Superior temporal gyrus (tissue), 1 donor: ENCODE measurements at regions not wholly inside any gene's neighbourhood (a gene's known extent, or its start where the extent isn't known, plus 50 kb on each side); places are given as distances from the start of the nearest gene placed in this dataset.
"Not testable (repeated sequence)": the region's sequence is repeated elsewhere in the genome, so short reads cannot be mapped to it uniquely, and the experiment has no call there.

Experiments used
- DNase-seq: peaks from one replicate; pipeline ENCODE4 v3.0.0-alpha.2; 2016; ENCODE audit errors: extremely low spot score

DNA sequence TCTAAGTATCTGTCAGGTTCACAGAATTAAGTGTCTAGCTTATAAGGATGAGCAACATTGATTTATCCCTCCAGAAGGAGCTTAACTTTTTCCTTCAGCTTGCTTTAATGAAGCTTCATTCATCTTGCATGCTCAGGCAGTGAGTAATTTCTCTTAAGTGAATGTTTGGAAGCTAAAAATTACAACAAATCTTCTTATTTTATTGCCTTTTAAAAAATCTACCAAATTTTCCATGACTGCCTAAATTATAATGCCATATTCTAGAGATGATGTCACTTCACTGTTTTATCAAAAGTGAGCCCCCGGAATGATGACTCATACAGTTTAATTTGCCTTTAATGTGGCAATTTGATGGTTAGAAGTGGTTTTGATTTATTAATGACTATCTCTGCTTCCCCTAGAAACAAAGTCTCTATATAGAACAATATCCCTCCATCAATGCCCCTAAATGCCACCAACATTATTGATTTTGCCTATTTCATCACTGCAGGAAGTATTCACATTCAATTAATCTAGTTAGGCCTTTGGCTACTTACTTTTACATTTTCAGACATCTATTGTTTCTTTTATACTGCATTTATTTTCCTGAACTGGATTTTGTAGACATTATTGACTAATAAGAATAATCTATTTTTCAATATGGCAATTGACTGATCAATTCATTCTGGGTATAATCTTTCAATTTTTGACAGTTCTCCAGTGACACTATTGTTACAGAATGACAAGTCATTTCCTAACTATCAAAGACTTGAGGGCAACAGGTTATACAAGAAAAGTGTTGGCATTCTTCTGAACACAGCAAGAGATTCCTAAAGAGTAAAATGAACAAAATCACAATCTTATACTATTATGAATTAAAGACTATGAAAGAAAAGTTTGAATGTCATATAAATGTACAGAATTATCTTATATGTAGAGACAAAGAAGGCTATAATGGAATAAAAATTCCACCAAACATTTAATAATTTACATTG lies 139.3 kb upstream of the ODAD2 start:
- no peak for DNase-seq

DNA sequence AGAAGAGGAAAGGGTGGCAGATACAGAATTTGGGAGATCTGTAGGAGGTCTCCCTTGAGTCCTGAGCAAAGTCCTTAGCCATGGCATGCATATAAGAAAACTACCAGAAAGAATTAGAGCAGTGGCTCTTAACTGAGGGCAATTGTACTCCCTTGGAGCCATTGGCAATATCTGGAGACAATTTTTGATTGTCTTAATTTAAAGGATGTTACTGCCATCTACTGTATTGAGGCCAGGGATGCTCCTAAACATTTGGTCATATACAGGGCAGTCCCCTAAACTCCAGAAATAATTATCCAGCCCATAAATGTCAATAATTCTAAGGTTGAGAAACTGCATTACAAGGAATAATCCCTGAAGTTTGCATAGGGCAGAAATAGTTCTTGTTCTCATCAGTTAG lies 136.4 kb upstream of the ODAD2 start:
- DNase-seq: no peak

DNA sequence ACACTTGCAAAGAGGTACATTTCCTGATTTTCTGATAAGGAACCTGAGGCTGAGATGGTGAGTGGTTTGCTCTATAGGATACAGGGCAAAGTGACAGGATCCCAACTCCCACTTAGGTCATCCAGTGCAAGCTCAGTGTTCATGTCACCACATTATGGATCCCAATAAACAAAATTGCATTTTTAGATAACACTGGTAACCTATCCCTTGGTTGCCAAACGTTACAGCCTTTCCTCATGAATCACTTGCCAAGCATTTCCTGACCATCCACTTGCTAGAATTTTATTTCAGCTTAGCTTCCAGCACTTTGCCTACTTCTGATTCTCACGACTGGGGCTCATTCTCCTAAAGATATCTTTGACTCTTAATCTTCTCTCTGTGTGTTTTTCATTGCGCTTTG lies 131.4 kb upstream of the ODAD2 start:
- DNase-seq: no peak

DNA sequence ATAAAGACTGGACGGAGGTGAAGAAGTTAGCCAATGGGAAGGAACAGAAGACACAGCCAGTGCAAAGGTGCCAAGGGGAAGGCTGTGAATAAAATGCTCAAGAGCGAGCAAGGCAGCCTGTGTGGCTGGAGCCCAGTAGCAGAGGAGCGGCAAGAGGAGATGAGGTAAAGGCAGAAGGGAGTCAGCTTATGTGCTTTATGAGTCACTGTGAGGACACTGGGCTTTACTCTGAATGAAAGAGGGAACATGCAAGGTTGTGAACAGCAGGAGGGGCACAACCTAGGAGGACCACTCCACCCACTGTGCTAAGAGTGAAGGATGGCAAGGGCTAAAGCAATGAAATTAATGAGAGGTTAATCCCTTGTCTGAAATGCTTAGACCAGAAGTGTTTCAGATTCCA lies 129.0 kb upstream of the ODAD2 start:
- DNase-seq: no peak

DNA sequence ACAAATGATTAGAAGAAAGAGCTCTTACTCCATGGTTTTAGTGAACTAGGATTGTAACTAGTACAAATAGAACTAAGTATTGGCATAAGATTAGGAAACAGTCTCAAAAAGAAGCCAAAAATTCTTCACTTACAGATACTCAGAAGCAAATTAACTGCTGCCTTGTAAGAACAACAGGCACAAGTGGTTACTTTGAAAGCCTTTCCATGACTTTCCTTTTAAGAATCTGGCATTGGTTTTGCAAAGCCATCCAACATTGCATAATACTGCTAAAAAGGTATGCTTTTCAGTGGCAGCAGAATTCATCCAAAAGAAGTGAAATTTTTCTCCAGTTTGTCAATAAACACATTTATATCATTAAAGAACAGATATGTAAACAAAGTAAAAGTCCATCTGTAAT lies 126.8 kb upstream of the ODAD2 start:
- no peak for DNase-seq

DNA sequence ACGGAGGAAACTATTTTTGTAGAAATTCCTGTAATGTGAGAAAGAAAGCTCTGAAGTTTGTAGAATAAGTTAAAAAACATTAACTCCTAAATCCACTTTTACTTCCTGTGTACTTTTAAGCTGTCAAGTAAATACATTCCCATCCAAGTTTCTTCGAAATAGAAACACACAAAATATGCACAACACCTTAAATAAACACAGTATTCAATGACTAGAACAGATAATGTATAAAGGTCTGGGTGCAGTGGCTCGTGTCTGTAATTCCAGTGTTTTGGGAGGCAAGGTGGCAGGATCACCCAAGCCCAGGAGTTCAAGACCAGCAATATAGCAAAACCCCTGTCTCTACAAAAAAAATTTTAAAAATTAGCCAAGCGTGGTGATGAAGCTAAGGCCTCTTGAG lies 121.9 kb upstream of the ODAD2 start:
- no peak for DNase-seq

DNA sequence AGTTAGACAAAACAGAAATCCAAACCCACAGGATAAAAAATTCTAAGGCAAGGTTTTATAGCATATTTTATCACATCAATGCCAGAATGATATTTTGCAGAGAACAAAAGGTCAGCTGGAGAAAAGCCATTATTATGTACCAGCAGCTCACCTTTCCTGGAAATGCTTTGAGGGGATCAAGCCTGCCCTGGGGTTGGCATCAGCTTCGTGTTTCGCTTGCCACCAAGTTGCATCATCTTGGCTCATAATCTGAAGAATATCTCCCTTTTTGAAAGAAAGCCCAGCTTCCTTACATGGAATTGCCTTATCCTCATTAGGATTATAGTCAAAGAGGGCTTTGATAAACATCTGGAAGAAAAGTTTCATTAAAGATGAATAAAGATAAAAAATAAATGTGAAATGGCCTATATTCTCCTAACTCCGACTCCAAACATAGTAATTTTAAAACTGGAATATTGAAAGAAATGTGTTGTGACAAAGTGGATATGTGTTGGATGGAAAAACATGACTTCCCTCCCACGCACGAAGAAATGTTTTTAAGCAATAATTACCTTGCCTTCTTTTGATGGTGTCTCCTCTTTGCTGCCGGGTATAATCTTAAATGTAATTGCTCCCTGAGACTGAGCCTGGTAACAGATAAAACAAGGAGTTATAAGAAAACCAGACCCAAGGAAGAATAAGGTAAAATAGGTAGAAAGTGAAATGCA lies 121.3 kb upstream of the ODAD2 start:
- no peak for DNase-seq

DNA sequence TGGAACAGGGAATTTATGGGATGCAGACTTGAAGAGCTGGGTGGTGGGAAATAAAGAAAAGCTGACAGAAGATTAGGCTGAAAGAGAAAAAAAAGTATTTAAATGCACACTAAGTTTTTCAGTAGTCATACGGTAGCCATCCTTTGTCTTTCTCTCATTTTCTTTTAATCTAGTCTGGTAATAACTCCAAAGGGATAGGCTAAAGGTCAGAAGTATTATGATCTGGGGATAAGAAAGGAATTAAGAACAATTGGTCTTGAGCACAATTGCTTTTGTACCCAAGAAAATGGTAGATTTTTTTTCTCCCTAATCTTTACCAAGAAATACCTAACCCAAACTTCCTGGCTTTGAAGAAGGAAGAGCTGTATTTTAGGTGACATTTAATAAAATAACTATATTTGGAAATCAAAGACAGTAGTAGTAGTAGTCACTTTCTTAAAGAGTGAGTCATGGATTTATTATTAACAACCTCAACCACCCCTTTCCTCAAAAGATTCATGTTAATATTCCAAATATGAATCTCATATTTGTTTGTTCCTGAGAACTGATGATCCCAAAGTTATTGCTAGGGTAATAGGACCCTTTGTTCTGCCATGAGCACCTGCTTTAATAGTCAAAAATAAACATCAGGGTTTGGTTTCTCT lies 120.2 kb upstream of the ODAD2 start:
- DNase-seq: no peak

DNA sequence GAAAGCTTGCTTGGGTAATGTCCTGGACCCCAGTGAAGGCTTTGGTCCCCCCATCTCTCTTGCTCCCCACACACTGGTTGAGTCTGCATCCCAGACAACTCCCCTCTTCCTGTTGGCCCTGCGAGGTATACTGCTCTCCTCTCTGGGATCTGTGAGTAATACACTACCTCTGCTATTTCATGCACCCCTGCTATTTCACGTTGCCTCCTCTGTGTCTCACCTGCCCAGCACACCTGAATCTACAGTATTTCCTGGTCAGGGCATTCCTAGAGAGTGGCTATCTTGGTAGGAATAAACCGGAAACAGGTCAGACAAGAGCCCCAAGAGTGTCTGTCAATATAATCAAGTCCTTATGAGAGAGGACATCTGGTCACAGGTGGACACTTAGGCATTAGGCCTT lies 114.3 kb upstream of the ODAD2 start:
- no peak for DNase-seq

DNA sequence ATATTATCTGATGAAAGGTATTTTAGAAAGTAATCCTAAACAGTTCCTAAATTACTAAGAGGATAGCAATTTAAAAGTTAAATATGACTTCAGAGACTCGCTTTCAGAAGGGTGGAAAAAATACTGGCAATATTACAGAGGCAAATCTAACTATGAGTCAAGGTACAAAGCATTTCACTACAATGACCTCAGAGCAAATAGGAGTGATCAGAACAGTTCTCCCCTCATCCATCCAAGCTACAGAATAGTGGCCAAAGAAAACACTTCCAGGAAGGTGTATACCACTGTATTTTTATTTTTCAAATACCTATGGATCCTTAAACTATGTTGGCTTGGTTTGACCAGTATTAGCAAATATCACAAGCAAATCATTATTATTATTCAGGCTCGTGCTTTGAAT lies 112.8 kb upstream of the ODAD2 start:
- no peak for DNase-seq

DNA sequence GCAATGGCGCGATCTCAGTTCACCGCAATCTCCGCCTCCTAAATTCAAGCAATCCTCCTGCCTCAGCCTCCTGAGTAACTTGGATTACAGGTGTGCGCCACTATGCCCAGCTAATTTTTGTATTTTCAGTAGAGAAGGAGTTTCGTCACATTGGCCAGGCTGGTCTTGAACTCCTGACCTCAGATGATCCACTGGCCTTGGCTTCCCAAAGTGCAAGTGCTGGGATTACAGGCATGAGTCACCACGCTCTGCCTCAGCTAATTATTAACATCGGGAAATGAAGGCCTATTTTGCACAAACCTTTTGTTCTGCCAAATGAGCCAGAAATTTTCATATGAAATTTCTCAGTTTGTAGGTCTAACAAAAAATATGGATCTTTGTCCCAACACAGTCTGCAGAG lies 106.7 kb upstream of the ODAD2 start:
- no peak for DNase-seq

DNA sequence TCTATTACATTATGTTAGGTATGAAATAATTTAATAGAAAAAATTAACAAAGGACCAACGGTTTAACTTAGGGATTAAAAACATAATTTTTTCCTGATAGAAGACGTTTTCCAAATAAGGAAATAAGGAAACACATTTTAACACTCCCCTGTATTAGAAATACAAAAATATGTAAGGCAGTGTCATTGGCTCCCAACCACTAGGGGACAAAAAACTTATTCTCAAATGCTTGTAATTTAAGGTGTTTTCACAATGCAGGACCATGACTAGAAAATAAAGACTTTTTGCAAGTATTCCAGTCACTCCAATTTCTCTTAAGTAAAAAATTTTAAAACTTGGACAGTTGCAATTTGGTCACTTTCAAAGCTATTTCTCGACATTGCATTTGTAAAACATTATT lies 98.8 kb upstream of the ODAD2 start:
- no peak for DNase-seq

DNA sequence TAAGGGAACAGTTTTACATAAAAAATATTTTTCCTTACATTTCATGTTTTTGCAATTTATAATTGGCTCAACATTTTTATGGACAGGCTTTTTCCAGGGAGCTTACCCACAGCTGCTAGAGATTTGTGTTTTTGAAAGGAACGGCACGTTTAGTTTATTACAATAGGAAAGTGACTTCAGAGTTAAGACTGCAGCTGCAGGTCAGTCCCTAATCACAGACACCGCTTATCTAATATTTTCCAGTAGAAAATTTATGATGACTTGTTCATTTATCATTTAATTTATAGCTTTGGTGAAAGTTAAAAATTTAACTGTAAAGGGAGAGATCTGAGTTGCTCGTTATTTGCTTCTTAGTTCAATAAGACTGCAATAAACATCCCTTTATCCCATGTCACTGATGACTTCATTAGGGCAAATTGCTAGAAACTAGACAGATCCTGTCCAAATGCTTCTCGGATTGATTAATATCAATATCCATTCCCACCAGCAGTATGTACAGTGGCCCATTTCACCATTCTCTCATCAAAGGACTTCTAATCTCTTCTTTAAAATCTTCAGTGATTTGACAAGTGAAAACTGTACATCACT lies 97.0 kb upstream of the ODAD2 start:
- DNase-seq: no peak

DNA sequence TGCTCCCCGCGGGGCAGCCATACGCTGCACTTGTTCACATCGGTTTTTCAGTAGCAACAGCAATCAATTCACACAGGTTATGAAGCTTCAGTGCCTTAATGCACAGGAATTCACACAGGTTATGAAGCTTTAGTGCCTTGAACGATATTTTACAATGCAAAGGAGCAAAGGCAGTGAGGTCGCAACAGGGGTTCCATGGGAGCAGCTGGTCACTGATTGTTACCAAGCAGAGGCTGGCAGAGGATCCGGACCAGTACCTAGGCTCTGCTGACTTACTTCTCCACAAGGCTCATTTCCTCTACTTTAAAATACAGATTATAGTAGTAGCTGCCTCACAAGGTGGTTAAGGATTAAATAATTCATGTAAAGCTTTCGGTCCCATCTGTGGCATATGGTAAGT lies 95.2 kb upstream of the ODAD2 start:
- no peak for DNase-seq

DNA sequence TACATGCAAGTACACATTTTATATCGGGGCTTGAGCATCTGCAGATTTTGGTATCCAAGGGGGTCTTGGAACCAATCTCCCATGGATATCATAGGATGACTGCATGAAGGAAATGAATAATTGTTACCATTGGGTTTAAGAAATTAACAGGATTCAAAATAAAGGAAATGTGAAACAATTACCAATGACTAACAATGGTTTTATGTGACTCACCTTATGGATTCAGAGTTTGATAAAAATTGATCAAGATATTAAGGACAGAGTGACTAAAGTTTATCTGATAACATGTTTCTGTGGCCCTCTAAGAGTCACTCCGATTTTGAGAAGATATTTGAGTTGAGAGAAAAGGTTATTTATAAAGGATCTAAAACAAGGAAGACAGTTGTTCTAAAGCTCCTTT lies 93.0 kb upstream of the ODAD2 start:
- DNase-seq: no peak

DNA sequence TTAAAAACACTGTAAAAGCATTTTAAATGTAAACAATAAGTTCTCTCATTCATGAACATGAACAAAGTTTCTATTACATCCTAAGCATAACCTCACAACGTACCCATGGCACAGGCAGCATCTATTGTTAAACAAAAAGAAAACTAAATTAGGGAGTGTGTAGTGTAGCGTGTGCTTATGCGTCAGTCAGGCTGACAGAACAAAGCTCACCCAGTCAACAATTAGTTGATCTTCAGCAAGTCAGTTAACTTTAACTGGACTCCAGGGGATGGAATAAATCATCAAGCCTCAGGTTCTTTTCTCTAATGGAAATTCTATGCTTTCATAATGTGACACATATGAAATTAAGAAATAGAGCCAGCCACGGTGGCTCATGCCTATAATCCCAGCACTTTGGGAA lies 91.6 kb upstream of the ODAD2 start:
- DNase-seq: no peak

DNA sequence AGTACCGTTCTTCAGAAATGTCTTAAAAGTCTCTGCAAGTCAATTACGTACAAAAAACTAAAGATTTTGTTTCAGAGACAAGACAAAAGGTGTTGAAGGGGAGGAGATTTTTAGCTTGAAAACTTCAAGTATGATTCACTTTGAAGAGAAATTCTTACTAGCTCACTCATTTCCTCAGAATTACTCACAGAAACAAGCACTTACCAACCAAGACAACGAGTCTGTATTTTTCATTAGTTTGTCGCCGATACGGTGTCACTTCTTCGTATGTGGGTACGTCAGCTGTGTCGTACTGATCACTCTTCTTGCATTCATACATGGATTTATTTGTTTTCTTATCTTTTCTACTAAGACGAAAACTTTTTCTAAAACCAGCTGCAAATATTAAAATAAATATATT lies 90.6 kb upstream of the ODAD2 start:
- no peak for DNase-seq

DNA sequence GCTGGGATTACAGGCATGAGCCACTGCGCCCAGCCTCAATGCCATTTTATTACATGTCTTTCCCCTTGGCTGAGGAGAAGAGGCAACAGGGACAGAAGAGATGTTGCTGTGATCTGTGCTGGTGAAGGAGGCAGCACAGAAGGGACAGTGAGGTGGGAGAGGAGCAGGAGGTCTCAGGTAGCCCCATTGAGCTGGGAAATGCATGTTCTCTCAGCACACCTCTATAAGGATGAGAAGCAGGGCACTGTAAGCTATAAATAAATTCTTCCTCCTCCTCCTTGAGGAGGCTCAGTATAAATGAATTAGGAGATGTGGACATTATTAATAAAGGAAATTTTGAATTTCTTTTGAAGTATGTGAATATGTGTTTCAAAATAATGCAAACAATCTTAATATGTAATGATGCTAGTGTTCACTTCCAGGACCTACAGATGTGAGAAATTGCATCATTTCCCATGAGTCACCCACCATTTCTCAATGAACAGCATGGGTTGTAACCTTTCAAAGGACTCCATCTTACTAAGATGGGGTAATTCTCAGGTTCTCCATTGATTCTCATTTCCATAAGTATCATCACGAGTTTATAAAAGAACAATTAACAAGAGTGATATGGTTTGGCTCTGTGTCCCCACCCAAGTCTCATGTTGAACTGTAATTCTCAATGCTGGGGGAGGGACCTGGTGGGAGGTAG lies 88.9 kb upstream of the ODAD2 start:
- no peak for DNase-seq

DNA sequence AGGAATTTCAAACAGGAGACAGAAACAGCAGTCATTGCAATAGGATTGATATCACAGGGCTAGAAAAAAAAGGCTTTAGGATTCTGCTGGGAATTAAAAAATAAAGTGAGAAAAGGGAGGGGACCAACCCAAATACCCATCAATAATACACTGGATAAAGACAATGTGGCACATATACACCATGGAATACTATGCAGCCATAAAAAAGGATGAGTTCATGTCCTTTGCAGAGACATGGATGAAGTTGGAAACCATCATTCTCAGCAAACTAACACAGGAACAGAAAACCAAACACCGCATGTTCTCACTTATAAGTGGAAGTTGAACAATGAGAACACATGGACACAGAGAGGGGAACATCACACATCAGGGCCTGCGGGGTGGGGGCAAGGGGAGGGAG lies 86.9 kb upstream of the ODAD2 start:
- not testable (repeated sequence) for DNase-seq

DNA sequence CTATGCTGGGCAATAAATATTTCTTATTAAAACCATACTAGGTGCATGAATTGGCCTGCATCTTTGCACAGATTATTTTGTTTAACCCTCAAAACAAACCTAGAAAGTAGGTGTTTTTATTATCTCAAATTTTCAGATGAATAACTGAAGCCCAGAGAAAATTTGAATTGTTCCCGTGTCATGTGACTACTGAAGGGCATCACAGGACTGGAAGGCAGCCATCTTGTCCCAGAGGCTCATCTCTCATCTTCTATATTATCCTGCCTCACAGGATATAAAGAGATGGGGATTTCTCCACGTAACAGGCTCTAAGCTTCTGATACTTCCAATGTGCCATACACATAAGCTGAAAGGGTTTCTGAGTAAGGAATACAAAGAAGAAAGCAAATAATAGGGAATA lies 84.0 kb upstream of the ODAD2 start:
- DNase-seq: no peak

DNA sequence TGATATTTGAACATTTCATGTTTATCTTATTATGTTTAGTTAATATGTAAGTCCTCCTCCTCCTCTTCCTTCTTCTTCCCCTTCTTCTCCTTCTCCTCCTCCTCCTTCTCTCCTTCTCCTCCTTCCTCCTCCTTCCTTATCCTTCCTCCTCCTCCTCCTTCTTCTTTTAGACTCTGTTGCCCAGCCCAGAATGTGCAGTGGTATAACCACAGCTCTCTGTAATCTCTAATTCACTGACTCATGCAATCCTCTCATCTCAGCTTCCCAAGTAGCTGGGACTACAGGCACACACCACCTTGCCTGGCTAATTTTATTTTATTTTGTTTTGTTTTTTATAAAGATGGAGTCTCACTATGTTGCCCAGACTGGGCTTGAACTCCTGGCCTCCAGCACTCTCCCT lies 83.4 kb upstream of the ODAD2 start:
- no peak for DNase-seq

DNA sequence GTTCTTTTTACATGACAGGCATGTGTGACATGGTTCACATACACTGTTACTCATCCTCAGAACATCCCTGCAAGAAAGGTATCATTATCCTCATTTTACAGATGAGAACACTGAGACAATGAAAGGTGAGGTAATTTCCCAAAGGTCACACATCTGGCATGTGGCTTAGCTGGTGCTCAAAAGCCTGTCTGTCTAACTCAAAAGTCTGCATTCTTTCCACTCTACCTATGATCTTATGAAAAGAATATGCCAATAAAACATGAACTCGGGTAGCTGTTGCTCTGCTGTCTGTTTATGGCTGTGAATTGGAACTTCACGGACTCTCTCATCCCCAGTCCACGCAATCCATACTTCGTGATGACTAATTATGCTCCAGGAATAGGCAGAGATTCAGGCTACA lies 79.0 kb upstream of the ODAD2 start:
- DNase-seq: no peak
